ENCODE measurements at regions not wholly inside any gene's neighbourhood (a gene's known extent, or its start where the extent isn't known, plus 50 kb on each side); places are given as distances from the start of the nearest gene placed in this dataset.

- no peaks in the 10 kb centered on the region for H3K4me1 ChIP-seq
- H3K27me3 ChIP-seq = no peaks in the 10 kb centered on the region
- intact Hi-C loops (cut with DNase I) = no loop called here
- no peak for DNase-seq (ENCODE audit: extremely low spot score)
- no peak overlapping the region for H3K4me3 ChIP-seq
- H3K36me3 ChIP-seq = no peaks in the 10 kb centered on the region
- H3K9me3 ChIP-seq = no peaks in the 10 kb centered on the region
- H3K27ac ChIP-seq (replicated peaks in 1 of 4) = no peak overlapping the region
- TF ChIP-seq POLR2A (IDR thresholded peaks at IDR 0.05; ENCODE audit: low read depth) (no peak), POLR2AphosphoS5 (IDR thresholded peaks at IDR 0.05) (no peak), EP300 (IDR thresholded peaks at IDR 0.05) (no peak)
- TF ChIP-seq, protein P1, sequence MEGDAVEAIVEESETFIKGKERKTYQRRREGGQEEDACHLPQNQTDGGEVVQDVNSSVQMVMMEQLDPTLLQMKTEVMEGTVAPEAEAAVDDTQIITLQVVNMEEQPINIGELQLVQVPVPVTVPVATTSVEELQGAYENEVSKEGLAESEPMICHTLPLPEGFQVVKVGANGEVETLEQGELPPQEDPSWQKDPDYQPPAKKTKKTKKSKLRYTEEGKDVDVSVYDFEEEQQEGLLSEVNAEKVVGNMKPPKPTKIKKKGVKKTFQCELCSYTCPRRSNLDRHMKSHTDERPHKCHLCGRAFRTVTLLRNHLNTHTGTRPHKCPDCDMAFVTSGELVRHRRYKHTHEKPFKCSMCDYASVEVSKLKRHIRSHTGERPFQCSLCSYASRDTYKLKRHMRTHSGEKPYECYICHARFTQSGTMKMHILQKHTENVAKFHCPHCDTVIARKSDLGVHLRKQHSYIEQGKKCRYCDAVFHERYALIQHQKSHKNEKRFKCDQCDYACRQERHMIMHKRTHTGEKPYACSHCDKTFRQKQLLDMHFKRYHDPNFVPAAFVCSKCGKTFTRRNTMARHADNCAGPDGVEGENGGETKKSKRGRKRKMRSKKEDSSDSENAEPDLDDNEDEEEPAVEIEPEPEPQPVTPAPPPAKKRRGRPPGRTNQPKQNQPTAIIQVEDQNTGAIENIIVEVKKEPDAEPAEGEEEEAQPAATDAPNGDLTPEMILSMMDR (IDR thresholded peaks at IDR 0.05) = no peak
- 51% methylated on average over 2 of the region's 2 CpGs for WGBS
These were observed 916.5 kb downstream of the QKI start for GRCh38 chr6:164331026-164331425.

DNA sequence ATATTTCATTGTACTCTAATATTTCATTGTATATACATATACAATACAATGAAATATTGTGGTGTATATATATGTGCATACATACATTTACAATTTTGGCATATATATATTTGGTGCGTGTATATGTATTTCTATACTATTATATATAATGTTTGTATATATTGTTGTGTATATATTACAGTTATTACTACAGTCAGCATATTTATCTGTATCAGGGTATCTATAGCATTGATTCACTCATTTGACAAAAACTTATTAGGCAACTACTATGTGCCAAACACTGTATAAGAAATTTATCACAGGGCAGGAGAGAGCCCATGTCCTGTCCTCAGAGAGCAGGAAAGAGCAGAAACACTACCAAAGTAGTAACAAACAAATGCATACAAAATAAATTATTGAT, 910.6 kb downstream of the QKI start:
- Histone ChIP-seq H3K4me3 (no peak overlapping the region), H3K27me3 (no peaks in the 10 kb centered on the region), H3K27ac (replicated peaks in 1 of 4) (no peak overlapping the region), H3K4me1 (peaks cover 0 to 4% (median 0%) of the 10 kb centered on the region in 4 donors), H3K36me3 (no peaks in the 10 kb centered on the region), H3K9me3 (no peaks in the 10 kb centered on the region)
- WGBS = 97% methylated on average over 1 of the region's 1 CpG
- intact Hi-C loops (cut with DNase I) = no loop called here
- no peak for DNase-seq (ENCODE audit: extremely low spot score)
- TF ChIP-seq POLR2AphosphoS5 (IDR thresholded peaks at IDR 0.05) = no peak
- TF ChIP-seq EP300 (IDR thresholded peaks at IDR 0.05) = no peak
- no peak for TF ChIP-seq POLR2A (IDR thresholded peaks at IDR 0.05; ENCODE audit: low read depth)
- TF ChIP-seq, protein P1 (IDR thresholded peaks at IDR 0.05) = no peak

DNA sequence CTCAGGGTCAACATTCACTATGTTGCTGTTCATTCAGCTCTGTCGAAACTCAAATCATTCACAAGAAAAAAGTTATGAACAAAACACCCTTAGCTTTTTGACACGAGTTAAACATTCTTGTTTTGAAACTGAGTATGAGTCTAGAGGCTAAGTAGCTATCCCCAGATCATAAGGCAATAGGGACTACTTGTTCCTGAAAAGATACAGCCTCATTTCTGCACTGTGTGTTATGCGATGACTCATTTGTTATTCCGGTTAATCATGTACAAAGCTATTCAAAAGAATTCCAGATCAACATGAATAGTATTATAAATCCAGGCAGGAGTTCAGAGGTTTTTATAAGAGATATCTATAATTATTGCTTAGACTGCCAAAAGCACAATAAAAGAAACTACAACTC, 908.0 kb downstream of the QKI start:
- H3K36me3 ChIP-seq = no peaks in the 10 kb centered on the region
- H3K9me3 ChIP-seq = no peaks in the 10 kb centered on the region
- TF ChIP-seq POLR2AphosphoS5 (IDR thresholded peaks at IDR 0.05) = no peak
- TF ChIP-seq, protein P1 (IDR thresholded peaks at IDR 0.05) = no peak
- DNase-seq (ENCODE audit: extremely low spot score) = no peak
- intact Hi-C loops (cut with DNase I) = no loop called here
- peak overlapping the region in 2 of 4 donors; percentile 29 to 40 for H3K27ac ChIP-seq (replicated peaks in 1 of 4)
- WGBS = 86% methylated on average over 4 of the region's 4 CpGs
- no peaks in the 10 kb centered on the region for H3K27me3 ChIP-seq
- H3K4me3 ChIP-seq = no peak overlapping the region
- peaks cover 0 to 4% (median 0%) of the 10 kb centered on the region in 4 donors for H3K4me1 ChIP-seq

- Histone ChIP-seq H3K4me1 (peaks cover 0 to 4% (median 0%) of the 10 kb centered on the region in 4 donors), H3K4me3 (no peak overlapping the region)
- no peak for TF ChIP-seq POLR2A (IDR thresholded peaks at IDR 0.05; ENCODE audit: low read depth)
- TF ChIP-seq, protein P1 (IDR thresholded peaks at IDR 0.05) = no peak
- TF ChIP-seq EP300 (IDR thresholded peaks at IDR 0.05) = no peak
- no peak for TF ChIP-seq POLR2AphosphoS5 (IDR thresholded peaks at IDR 0.05)
These were observed 906.8 kb downstream of the QKI start for GRCh38 chr6:164321297-164321696.

GRCh38 chr6:164315376-164315775, 900.9 kb downstream of the QKI start:
- 92% methylated on average over 2 of the region's 2 CpGs for WGBS
- H3K27ac ChIP-seq (replicated peaks in 1 of 4) = no peak overlapping the region
- H3K4me1 ChIP-seq = no peaks in the 10 kb centered on the region
- intact Hi-C loops (cut with DNase I) = no loop called here
- H3K9me3 ChIP-seq = no peaks in the 10 kb centered on the region
- H3K36me3 ChIP-seq = no peaks in the 10 kb centered on the region
- H3K27me3 ChIP-seq = no peaks in the 10 kb centered on the region
- H3K4me3 ChIP-seq = no peak overlapping the region
- TF ChIP-seq EP300 (IDR thresholded peaks at IDR 0.05) (no peak), POLR2AphosphoS5 (IDR thresholded peaks at IDR 0.05) (no peak)
- DNase-seq (ENCODE audit: extremely low spot score) = no peak

More at GRCh38 chr6:164321297-164321696, 906.8 kb downstream of the QKI start:
- H3K27me3 ChIP-seq = no peaks in the 10 kb centered on the region
- 79% methylated on average over 4 of the region's 4 CpGs for WGBS
- intact Hi-C loops (cut with DNase I) = no loop called here
- H3K27ac ChIP-seq (replicated peaks in 1 of 4) = no peak overlapping the region
- H3K36me3 ChIP-seq = no peaks in the 10 kb centered on the region
- no peak for DNase-seq (ENCODE audit: extremely low spot score)
- H3K9me3 ChIP-seq = no peaks in the 10 kb centered on the region

All from esophagus muscularis mucosa (tissue), 4 donors.